HG03457 (cell line): ENCODE measurements at regions not wholly inside any gene's neighbourhood (a gene's known extent, or its start where the extent isn't known, plus 50 kb on each side); places are given as distances from the start of the nearest gene placed in this dataset.

Source experiments
- ATAC-seq: cut with Tn5 transposase; IDR thresholded peaks from one replicate; pipeline ENCODE4 v1.9.1; 2021; ENCODE audit warnings: moderate number of reproducible peaks; ENCODE audit not compliant: unreplicated experiment

DNA sequence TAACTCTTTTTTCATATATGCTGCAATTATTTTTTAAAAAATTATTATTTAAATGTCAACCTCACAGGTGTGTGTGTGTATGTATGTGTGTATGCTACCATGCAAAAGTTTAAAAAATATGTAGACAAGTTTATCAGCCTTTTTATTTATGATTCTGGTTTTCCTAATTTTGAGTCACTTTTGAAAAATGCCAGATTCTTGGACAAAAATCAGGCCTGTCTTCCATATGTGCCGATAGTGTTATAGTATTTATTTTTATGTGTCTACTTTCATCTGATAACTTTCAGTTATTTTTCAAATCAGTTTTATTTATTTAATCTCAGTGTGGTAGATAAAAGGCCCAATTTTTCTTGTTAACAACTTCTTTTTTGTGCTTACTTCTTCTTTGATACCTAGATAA, 176.2 kb downstream of the RDH14 start:
- ATAC-seq: no peak

DNA sequence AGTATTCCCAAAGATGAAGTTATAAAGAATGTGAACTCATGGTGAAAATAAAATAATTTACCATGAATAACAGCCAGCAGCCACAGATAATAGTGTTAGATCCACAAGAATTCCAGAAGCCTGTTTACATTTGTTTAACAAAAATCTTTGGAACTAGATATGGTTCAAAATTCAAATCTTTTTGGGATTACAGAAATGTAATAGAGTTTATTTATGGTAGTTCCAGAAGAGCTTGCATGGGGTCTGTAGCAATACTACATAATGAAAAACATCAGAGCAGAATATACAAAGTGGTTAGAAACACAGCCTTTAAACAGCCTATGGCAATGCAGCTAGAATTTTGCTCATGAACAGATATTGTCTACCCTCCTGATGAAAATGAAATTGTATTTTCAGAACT, 179.1 kb downstream of the RDH14 start:
- ATAC-seq: no peak

DNA sequence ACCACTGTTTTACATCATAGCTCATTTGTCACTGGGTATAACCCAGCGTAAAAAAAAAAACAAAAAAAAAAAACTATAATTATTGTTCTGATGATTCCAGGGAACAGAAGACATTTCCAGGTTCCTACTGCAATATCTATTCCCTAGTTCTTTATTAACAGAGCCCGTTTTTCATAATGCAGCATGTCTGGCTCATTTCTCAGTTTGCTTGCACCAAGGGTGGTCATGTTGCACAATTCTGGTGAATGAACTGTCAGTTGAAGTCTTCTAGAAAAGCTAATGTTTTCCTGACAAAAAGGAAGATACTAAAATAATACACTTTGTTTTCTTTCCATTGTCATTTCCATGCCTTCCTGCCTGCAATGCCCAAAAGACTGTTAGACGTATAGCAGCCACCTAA, 180.1 kb downstream of the RDH14 start:
- no peak for ATAC-seq

GRCh38 chr2:18379870-18380269, 180.6 kb downstream of the RDH14 start:
- no peak for ATAC-seq

DNA sequence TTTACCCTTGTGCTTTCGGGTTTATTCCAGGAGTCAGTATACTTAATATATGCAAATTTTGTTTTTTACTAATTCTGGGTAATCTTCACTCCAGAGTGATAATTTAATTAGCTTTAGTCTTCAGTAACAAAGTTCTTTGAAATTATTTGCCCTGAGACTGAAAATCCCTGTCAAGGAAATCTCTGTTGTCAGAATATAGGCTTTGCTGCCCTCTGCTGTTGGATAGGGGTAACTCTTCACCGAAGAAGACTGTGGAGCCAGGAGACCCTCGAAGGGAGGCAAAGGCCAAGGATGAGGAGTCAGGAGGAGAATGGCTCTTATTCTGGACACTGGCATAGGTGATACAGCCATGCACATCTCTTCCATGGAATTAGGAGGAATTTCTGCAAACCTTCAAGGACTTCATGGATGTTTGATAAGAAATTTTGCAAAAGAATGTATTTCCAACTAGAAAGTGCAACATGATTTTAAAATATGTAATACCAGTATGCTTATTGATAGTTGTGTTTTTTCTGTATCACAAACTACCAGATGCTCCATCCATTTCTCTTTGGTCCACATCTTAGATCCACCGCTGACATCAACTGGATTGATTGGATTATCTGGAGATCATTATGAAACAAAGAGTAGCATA, 182.3 kb downstream of the RDH14 start:
- ATAC-seq: no peak

- ATAC-seq: no peak
Observed at GRCh38 chr2:18376936-18377335, 183.5 kb downstream of the RDH14 start.

DNA sequence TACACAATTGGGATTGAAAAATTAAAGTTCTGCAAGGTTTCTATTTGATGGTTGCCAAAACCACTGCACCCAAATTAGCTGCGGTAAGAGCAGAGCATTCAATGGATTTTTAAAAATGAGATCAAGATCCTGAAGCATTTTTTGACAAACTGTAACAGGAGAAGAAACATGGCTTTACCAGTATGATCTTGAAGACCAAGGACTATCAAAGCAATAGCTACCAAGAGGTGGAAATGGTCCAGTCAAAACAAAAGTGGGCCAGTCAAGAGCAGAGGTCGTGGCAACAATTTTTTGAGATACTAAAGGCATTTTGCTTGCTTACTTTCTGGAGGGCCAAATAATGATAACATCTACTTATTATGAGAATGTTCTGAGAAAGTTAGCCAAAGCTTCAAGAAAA, 186.8 kb downstream of the RDH14 start:
- no peak for ATAC-seq

DNA sequence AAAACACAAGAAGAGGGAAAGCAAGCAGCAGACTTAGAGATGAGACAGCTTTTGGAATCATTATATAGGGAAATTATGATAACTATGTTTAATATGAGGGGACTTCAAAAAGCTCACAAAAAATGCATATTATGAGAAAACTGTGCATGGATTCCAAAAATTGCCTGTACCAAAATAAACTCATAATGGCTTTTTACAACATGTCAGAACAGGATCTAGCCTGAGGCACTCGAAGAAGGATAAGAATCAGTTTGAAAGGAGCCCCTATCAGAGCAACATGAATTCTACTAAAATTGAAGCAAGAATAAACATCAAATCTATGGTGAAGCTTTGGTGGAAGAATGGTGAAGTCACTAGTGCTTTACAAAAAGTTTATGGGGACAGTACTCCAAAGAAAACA, 187.4 kb downstream of the RDH14 start:
- ATAC-seq: no peak

DNA sequence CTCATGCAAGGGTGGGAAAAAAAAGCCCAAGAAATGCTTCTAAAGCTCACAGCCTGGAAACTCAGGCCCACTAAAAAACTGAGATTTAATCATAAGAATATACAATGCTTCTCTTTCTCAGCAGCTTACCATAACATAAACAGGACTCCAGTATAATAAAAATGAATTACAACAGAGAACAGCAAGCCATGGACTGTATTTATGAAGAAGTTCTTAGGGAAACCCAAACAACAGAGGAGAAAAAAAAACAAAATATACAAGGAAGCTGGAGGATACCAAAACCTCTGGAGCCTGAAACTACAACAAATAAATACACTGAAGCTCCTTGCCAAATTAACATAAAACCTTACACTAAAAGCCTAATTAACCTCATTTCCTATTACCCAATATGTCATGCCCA, 187.8 kb downstream of the RDH14 start:
- no peak for ATAC-seq

GRCh38 chr2:18369760-18370159, 190.7 kb downstream of the RDH14 start:
- no peak for ATAC-seq

- ATAC-seq: no peak
Observed at GRCh38 chr2:18368008-18368407, 192.4 kb downstream of the RDH14 start.

GRCh38 chr2:18365342-18365741, 195.1 kb downstream of the RDH14 start:
- ATAC-seq: no peak

- no peak for ATAC-seq
Observed at GRCh38 chr2:18363348-18363747, 197.1 kb downstream of the RDH14 start.

- no peak for ATAC-seq
Observed at GRCh38 chr2:18362696-18363095, 197.8 kb downstream of the RDH14 start.

- ATAC-seq: no peak
Observed at GRCh38 chr2:18357537-18357936, 202.9 kb downstream of the RDH14 start.

DNA sequence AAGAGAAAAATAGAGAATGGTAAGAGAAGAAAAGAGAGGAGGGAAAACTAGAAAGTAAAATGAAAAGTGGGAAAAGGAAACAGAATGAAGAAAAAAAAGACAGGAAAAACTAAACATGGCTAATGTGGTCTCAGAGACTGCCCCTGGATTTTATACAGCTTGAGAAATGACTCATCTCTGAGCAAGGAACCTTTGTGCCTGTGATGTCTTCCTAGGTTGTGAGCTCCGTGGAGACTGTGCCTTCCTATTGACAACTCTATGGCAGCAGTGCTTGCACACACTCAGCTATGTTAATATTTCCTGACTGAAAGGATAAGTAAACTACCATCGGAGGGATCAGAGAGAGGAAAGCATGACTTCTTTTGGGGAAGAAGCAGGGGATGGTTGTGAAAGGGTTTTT, 203.8 kb downstream of the RDH14 start:
- no peak for ATAC-seq

DNA sequence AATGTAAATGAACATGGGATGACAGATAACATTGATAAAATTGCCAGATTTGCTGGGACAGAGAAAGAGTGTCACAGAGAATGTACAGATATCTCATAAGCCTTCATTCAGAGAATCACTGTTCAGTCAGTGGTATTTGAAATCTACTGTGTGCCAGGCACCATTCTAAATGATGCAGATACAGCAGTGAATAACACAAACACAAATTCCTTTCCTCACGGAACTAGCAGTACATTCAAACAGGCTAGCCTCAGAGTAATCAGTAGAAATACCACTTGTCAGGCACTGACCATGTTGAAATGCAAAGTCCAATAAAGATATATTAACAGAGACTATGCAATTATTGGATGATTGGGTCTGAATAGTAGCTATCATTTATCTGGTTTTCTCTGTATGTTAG, 211.0 kb downstream of the RDH14 start:
- ATAC-seq: no peak

GRCh38 chr2:18346874-18347273, 213.6 kb downstream of the RDH14 start:
- ATAC-seq: no peak

DNA sequence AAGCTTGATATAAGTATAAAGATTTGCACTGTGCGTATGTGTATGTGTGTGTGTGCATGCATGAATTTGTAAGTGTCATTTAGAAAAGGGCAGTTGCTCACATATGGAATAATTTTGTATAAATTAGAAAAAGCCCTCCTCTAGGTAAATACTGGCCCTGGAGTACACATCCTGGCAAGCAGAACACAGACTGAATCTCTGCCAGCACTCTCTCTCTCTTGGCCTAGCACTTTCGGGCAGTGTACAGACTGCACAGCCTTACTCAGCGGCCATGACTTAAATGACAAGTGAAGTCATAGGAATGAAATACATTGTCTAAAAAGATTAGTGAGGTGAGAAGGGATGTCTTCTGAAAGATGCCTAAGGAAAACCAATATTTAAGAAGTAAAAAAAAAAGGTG, 214.1 kb downstream of the RDH14 start:
- ATAC-seq: no peak

DNA sequence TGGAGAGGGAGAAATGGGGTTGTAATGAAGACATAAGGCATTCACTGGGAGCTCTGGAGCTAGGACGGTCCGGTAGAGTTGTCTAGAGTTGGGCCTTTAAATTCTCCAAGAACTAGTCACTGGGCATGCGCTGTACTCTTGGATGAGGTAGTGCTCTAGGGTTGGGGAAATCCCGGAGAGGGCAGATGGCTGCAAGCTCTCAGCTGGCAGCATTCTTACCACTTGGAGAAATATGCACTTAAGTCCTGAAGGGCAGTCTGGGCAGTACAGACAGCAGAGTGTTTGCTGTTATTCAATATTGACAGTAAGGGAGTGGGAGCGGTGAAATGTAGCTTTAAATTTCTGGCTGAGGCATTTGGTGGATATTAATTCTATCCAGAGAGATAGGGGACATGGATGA, 214.6 kb downstream of the RDH14 start:
- ATAC-seq: no peak

- ATAC-seq: no peak
Observed at GRCh38 chr2:18342901-18343300, 217.6 kb downstream of the RDH14 start.

DNA sequence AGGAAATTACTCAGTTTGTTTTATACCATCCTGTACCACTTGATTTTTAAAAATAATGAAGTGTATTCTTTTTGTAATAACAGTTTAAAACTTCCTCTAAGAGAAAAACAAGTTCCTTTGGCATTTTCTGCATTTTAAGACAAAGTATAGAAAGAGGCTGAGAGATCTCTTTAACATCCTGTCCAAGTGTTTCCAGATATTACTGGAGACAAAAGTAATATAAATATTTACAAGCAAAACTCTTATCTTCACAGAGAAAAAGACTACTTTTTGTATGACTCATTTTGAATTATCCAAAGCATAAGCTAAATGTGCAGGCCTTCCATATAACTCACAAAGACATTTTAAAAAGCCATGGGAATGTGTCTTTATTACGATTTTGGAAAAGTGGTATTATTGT, 221.1 kb downstream of the RDH14 start:
- ATAC-seq: no peak

GRCh38 chr2:18336975-18337374, 223.5 kb downstream of the RDH14 start:
- no peak for ATAC-seq

GRCh38 chr2:18332477-18332876, 228.0 kb downstream of the RDH14 start:
- no peak for ATAC-seq
